Tibial nerve (tissue), 4 donors: ENCODE measurements at regions not wholly inside any gene's neighbourhood (a gene's known extent, or its start where the extent isn't known, plus 50 kb on each side); places are given as distances from the start of the nearest gene placed in this dataset.

Experiments used
- DNase-seq, 2 donors: peaks; one replicate each; pipeline ENCODE4 v3.0.0-alpha.2; 2019; ENCODE audit warnings: low spot score in 2 of 2
- H3K27ac ChIP-seq, 4 donors: fragments of 200-600 bp; sonication (generic) in 3 of 4; one replicate each; pipeline ENCODE4 v1.5.1; 2017 to 2019; ENCODE audit warnings: mild to moderate bottlenecking in 1 of 4
- H3K27me3 ChIP-seq, 2 donors: fragments of 200-600 bp; sonication (generic) in 1 of 2; one replicate each; pipeline versions ENCODE4 v1.5.1 to v1.6.0; 2017 to 2019
- H3K36me3 ChIP-seq, 3 donors: fragments of 200-600 bp; sonication (generic); one replicate each; pipeline ENCODE4 v1.5.1; 2018 to 2019
- H3K4me1 ChIP-seq, 4 donors: fragments of 200-600 bp; sonication (generic) in 3 of 4; one replicate each; pipeline ENCODE4 v1.5.1; 2017 to 2019
- H3K4me3 ChIP-seq, 4 donors: fragments of 200-600 bp; sonication (generic) in 3 of 4; one replicate each; pipeline ENCODE4 v1.5.1; 2017 to 2019; ENCODE audit warnings: mild to moderate bottlenecking in 1 of 4, moderate library complexity in 1 of 4
- H3K9me3 ChIP-seq, 4 donors: fragments of 200-600 bp; sonication (generic) in 3 of 4; one replicate each; pipeline ENCODE4 v1.5.1; 2017 to 2019
- EP300 ChIP-seq, 2 donors: sonication (generic); formaldehyde crosslinking; IDR thresholded peaks; one replicate each; pipeline ENCODE4 v1.6.1; 2017; ENCODE audit warnings: antibody characterized with exemption in 2 of 2, mild to moderate bottlenecking in 1 of 2
- POLR2A ChIP-seq, 2 donors: fragments of 450-650 bp; IDR thresholded peaks; one replicate each; pipeline ENCODE4 v1.6.1; 2017; ENCODE audit warnings: antibody characterized with exemption in 2 of 2, mild to moderate bottlenecking in 2 of 2, moderate library complexity in 2 of 2
- WGBS, 2 donors: methylation state at CpG; one replicate each; pipeline ENCODE4 v1.1.5; 2018; 5-methylcytosine and 5-hydroxymethylcytosine counted together
- TF ChIP-seq, protein P1 (sequence below), 5 experiments: fragments of 200-600 bp in 3 of 5; fragments of 450-650 bp in 2 of 5; sonication (generic) in 3 of 5; IDR thresholded peaks; one replicate each; pipeline ENCODE4 v1.5.1; 2016 to 2019; ENCODE audit warnings: antibody characterized with exemption in 5 of 5, mild to moderate bottlenecking in 3 of 5, moderate library complexity in 2 of 5

DNA sequence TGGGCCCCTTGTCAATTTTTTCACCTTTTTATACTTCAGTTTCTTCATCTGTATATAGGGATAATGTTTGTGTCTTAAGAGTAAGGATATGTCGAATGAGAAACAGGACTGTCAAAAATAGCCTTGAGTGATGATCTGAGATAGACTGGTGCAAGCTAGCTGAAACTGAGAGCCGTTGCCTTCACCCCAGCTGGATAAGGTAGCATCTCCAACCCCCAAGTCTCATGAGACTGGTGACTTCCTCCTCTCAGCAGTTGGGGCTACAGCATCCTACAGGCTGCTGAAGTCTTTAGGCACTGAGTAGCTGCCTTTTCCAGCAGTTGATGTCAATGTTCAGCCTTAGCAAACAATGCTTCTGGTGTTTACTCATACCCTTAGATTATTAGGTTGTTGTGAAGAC is 330.2 kb downstream of the OSTF1 start:
- Histone ChIP-seq H3K4me3 (no peak overlapping the region), H3K4me1 (no peaks in the 10 kb centered on the region), H3K27me3 (no peaks in the 10 kb centered on the region), H3K27ac (no peak overlapping the region), H3K36me3 (no peaks in the 10 kb centered on the region), H3K9me3 (no peaks in the 10 kb centered on the region)
- 70 to 76% methylated on average over 2 of the region's 2 CpGs for WGBS, 2 donors
- TF ChIP-seq EP300 (IDR thresholded peaks at IDR 0.05), result no peak
- TF ChIP-seq, protein P1, sequence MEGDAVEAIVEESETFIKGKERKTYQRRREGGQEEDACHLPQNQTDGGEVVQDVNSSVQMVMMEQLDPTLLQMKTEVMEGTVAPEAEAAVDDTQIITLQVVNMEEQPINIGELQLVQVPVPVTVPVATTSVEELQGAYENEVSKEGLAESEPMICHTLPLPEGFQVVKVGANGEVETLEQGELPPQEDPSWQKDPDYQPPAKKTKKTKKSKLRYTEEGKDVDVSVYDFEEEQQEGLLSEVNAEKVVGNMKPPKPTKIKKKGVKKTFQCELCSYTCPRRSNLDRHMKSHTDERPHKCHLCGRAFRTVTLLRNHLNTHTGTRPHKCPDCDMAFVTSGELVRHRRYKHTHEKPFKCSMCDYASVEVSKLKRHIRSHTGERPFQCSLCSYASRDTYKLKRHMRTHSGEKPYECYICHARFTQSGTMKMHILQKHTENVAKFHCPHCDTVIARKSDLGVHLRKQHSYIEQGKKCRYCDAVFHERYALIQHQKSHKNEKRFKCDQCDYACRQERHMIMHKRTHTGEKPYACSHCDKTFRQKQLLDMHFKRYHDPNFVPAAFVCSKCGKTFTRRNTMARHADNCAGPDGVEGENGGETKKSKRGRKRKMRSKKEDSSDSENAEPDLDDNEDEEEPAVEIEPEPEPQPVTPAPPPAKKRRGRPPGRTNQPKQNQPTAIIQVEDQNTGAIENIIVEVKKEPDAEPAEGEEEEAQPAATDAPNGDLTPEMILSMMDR (IDR thresholded peaks at IDR 0.05), result no peak
- no peak for TF ChIP-seq POLR2A (IDR thresholded peaks at IDR 0.05)
- no peak for DNase-seq

DNA sequence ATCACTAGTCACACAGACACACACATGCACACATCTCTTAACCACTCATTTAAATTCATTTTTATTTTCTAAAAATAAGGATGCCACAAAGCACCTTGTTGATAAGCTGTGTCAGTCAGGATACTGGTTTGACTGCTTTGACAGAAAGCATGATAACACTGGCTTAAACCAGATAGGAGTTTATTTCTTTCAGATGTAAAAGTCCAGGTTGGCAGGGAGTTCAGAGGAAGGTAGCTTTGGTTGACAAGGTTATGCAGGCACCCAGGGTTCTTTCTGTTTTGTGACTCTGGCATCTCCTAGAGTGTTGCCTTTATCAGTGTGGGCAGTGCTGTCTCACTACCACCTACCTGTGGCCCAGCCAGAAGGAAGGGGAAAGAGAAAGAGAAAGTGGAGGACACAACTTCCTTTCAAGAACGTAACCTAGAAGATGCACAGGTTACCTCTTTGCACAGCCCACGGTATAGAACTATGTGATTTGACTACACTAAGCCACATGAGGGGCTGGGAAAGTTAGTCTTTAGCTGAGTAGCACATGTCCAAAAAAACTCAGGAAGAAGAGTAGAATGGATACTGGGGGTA is 334.7 kb downstream of the OSTF1 start:
- TF ChIP-seq POLR2A (IDR thresholded peaks at IDR 0.05) (no peak), EP300 (IDR thresholded peaks at IDR 0.05) (no peak)
- TF ChIP-seq, protein P1 (IDR thresholded peaks at IDR 0.05), result no peak
- H3K4me1 ChIP-seq, result peaks cover 0 to 2% (median 0%) of the 10 kb centered on the region in 4 donors
- no peak for DNase-seq
- no peak overlapping the region for H3K4me3 ChIP-seq
- WGBS, 2 donors, result 79 to 95% methylated on average over 2 of the region's 2 CpGs
- H3K27me3 ChIP-seq, result no peaks in the 10 kb centered on the region
- no peaks in the 10 kb centered on the region for H3K36me3 ChIP-seq
- H3K27ac ChIP-seq, result no peak overlapping the region
- no peaks in the 10 kb centered on the region for H3K9me3 ChIP-seq

DNA sequence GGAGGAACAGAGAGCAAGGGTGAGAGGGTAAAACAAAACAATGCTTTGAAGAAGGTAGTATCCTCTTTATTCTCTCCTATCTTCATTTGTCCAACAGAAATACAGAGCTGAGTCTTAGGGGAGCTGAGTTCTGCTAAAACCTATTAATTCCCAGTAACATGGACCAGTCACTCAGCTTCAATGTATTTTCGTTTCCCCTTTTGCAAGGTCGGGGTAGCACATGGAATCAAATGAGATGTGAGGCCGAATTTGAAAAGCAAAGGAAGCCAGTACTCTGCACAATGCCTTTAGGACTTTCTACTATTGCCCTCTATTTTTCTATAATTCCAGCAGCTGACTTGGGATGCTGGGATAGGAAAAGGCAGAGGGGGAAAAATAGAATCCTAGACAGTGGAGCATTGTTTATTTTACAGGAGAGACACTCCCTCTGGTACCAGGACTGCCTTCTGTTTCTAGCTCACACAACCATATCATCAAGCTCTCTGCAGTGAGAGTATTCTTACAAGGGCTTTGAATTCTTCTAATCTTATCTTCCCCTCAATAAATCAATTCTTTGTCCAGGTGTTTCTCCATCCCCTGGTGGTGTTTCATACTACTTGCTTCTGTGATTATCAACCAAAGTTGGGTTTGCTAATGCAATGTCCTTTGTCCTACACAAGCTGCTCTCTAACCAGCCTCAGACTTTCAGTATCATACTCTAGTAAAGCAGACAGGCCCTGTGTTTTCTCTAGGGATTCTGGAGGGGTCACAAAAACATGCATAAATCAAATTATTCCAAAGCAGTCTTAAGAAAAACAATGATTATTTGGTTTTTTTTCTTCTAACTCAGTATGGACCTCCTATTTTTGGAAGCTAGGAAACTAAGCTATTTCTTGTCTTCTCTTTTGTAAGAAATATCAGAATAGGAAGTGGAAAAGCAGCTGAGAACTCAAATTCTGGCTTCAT is 341.5 kb downstream of the OSTF1 start:
- H3K27ac ChIP-seq, result peak overlapping the region in 2 of 4 donors; percentile 50 to 80
- no peaks in the 10 kb centered on the region for H3K36me3 ChIP-seq
- no peaks in the 10 kb centered on the region for H3K27me3 ChIP-seq
- 54 to 56% methylated on average over 3 of the region's 3 CpGs for WGBS, 2 donors
- no peaks in the 10 kb centered on the region for H3K9me3 ChIP-seq
- TF ChIP-seq POLR2A (IDR thresholded peaks at IDR 0.05) (no peak), EP300 (IDR thresholded peaks at IDR 0.05) (no peak)
- TF ChIP-seq, protein P1 (IDR thresholded peaks at IDR 0.05), result no peak
- peaks cover 0 to 41% (median 1%) of the 10 kb centered on the region in 4 donors for H3K4me1 ChIP-seq
- DNase-seq, result no peak
- no peak overlapping the region for H3K4me3 ChIP-seq

DNA sequence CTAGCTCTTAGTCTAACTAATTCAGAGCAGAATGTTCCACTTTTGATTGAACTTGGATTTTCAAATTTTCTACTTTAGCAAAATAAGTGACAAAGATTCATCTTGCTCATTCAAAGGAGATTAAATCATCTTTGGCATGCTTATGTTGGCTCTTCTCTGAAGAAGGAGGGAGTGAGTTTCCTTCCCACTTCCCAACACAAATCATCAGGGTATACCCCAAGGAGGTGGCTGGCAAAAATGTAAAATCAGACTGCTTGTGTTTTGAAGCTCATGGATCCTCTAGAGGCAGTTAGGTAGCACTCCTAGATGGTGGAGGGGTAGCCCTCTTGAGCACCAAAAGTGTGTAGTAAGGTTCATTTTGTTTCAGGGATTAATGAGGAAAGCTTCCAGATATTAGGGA is 343.1 kb downstream of the OSTF1 start:
- TF ChIP-seq POLR2A (IDR thresholded peaks at IDR 0.05) (no peak), EP300 (IDR thresholded peaks at IDR 0.05) (peak in 1 of 2 donors; percentile 73)
- Histone ChIP-seq H3K27me3 (no peaks in the 10 kb centered on the region), H3K4me1 (peaks cover 0 to 41% (median 1%) of the 10 kb centered on the region in 4 donors), H3K27ac (peak overlapping the region in 2 of 4 donors; percentile 80 to 82), H3K9me3 (no peaks in the 10 kb centered on the region), H3K36me3 (no peaks in the 10 kb centered on the region), H3K4me3 (no peak overlapping the region)
- peak in 1 of 2 donors; percentile 47 for DNase-seq

DNA sequence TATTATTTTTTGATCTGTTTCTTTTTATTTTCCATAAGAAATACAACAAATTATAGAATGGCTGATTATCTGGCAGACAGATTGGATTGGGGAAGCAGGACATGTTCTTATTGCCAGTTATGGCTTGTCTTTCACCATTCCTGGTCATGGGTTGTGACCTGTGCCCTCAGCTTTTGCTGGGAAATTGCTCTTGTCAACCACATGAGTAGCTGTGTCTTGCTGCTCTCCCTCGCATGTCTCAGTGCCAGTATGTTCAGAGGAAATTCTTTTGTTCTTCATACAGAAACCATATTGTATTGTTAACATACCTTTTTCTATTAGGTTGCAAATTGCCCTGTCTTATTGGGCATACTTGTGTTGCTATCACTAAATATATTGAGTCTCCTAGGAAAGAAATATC is 344.1 kb downstream of the OSTF1 start:
- H3K27me3 ChIP-seq, result no peaks in the 10 kb centered on the region
- no peaks in the 10 kb centered on the region for H3K36me3 ChIP-seq
- 38 to 40% methylated on average over 1 of the region's 1 CpG for WGBS, 2 donors
- no peaks in the 10 kb centered on the region for H3K9me3 ChIP-seq
- H3K4me3 ChIP-seq, result no peak overlapping the region
- DNase-seq, result peak; percentile 41 to 69
- TF ChIP-seq EP300 (IDR thresholded peaks at IDR 0.05) (no peak), POLR2A (IDR thresholded peaks at IDR 0.05) (no peak)
- TF ChIP-seq, protein P1 (IDR thresholded peaks at IDR 0.05), result no peak
- peak overlapping the region in 3 of 4 donors; percentile 13 to 82 (median 80) for H3K27ac ChIP-seq
- peaks cover 0 to 39% (median 1%) of the 10 kb centered on the region in 4 donors for H3K4me1 ChIP-seq
